ENCODE measurements at regions not wholly inside any gene's neighbourhood (a gene's known extent, or its start where the extent isn't known, plus 50 kb on each side); places are given as distances from the start of the nearest gene placed in this dataset.

GRCh38 chr10:78695846-78696245 is 372.9 kb upstream of the ZMIZ1 start:
- DNase-seq = no peak
- no CpG with 5 or more reads among the region's 7 CpGs for WGBS (ENCODE audit: extremely low coverage, insufficient coverage, low lambda C conversion rate)
- Histone ChIP-seq H3K36me3 (ENCODE audit: control insufficient read depth, insufficient read depth, low read length) (no peaks in the 10 kb centered on the region), H2BK5ac (ENCODE audit: low read length) (no peak overlapping the region), H4K8ac (ENCODE audit: low read depth, low read length) (no peak overlapping the region), H3K79me2 (ENCODE audit: control insufficient read depth, insufficient read depth, low read length) (no peaks in the 10 kb centered on the region), H2BK120ac (ENCODE audit: low read depth, low read length) (no peak overlapping the region), H3K79me1 (ENCODE audit: low read length) (no peaks in the 10 kb centered on the region), H2BK15ac (replicated peaks; ENCODE audit: low read depth) (no peak overlapping the region), H3K56ac (ENCODE audit: low read length) (no peak overlapping the region), H3K4ac (ENCODE audit: low read depth, low read length) (no peak overlapping the region), H3K9ac (ENCODE audit: low read length) (no peak overlapping the region), H3K27me3 (ENCODE audit: insufficient read depth, low read length, poor library complexity) (no peaks in the 10 kb centered on the region), H3K4me3 (ENCODE audit: low read length) (no peak overlapping the region), H3K18ac (ENCODE audit: low read length) (no peak overlapping the region), H3K27ac (ENCODE audit: low read depth, low read length) (no peak overlapping the region), H3K4me1 (ENCODE audit: control insufficient read depth, low read depth, low read length) (no peaks in the 10 kb centered on the region), H3K23ac (ENCODE audit: low read length) (no peak overlapping the region), H3K4me2 (ENCODE audit: low read length) (no peak overlapping the region), H4K5ac (ENCODE audit: low read length) (no peak overlapping the region), H2AK5ac (ENCODE audit: low read length) (no peak overlapping the region)

GRCh38 chr10:78696791-78697395 is 371.9 kb upstream of the ZMIZ1 start:
- H2BK120ac ChIP-seq (ENCODE audit: low read depth, low read length) = no peak overlapping the region
- no peak overlapping the region for H2BK15ac ChIP-seq (replicated peaks; ENCODE audit: low read depth)
- H3K9ac ChIP-seq (ENCODE audit: low read length) = no peak overlapping the region
- no peaks in the 10 kb centered on the region for H3K79me2 ChIP-seq (ENCODE audit: control insufficient read depth, insufficient read depth, low read length)
- H3K56ac ChIP-seq (ENCODE audit: low read length) = no peak overlapping the region
- no peak overlapping the region for H3K4me2 ChIP-seq (ENCODE audit: low read length)
- H4K5ac ChIP-seq (ENCODE audit: low read length) = no peak overlapping the region
- H3K79me1 ChIP-seq (ENCODE audit: low read length) = no peaks in the 10 kb centered on the region
- no peaks in the 10 kb centered on the region for H3K36me3 ChIP-seq (ENCODE audit: control insufficient read depth, insufficient read depth, low read length)
- H2AK5ac ChIP-seq (ENCODE audit: low read length) = no peak overlapping the region
- no peaks in the 10 kb centered on the region for H3K27me3 ChIP-seq (ENCODE audit: insufficient read depth, low read length, poor library complexity)
- no peak overlapping the region for H3K23ac ChIP-seq (ENCODE audit: low read length)
- H3K4ac ChIP-seq (ENCODE audit: low read depth, low read length) = no peak overlapping the region
- H3K18ac ChIP-seq (ENCODE audit: low read length) = no peak overlapping the region
- no CpG with 5 or more reads among the region's 5 CpGs for WGBS (ENCODE audit: extremely low coverage, insufficient coverage, low lambda C conversion rate)
- H2BK5ac ChIP-seq (ENCODE audit: low read length) = no peak overlapping the region
- DNase-seq = no peak
- no peak overlapping the region for H3K4me3 ChIP-seq (ENCODE audit: low read length)
- no peak overlapping the region for H4K8ac ChIP-seq (ENCODE audit: low read depth, low read length)
- no peaks in the 10 kb centered on the region for H3K4me1 ChIP-seq (ENCODE audit: control insufficient read depth, low read depth, low read length)
- H3K27ac ChIP-seq (ENCODE audit: low read depth, low read length) = no peak overlapping the region

- Histone ChIP-seq H2BK15ac (replicated peaks; ENCODE audit: low read depth) (no peak overlapping the region), H3K4me2 (ENCODE audit: low read length) (no peak overlapping the region), H3K36me3 (ENCODE audit: control insufficient read depth, insufficient read depth, low read length) (no peaks in the 10 kb centered on the region), H3K18ac (ENCODE audit: low read length) (no peak overlapping the region), H3K4me3 (ENCODE audit: low read length) (no peak overlapping the region), H2BK120ac (ENCODE audit: low read depth, low read length) (no peak overlapping the region), H3K4ac (ENCODE audit: low read depth, low read length) (no peak overlapping the region), H3K79me1 (ENCODE audit: low read length) (no peaks in the 10 kb centered on the region), H3K9ac (ENCODE audit: low read length) (no peak overlapping the region), H2AK5ac (ENCODE audit: low read length) (no peak overlapping the region), H3K27ac (ENCODE audit: low read depth, low read length) (no peak overlapping the region), H3K79me2 (ENCODE audit: control insufficient read depth, insufficient read depth, low read length) (no peaks in the 10 kb centered on the region), H3K56ac (ENCODE audit: low read length) (no peak overlapping the region), H2BK5ac (ENCODE audit: low read length) (no peak overlapping the region), H3K23ac (ENCODE audit: low read length) (no peak overlapping the region), H3K4me1 (ENCODE audit: control insufficient read depth, low read depth, low read length) (no peaks in the 10 kb centered on the region), H3K27me3 (ENCODE audit: insufficient read depth, low read length, poor library complexity) (no peaks in the 10 kb centered on the region), H4K8ac (ENCODE audit: low read depth, low read length) (no peak overlapping the region), H4K5ac (ENCODE audit: low read length) (no peak overlapping the region)
- WGBS (ENCODE audit: extremely low coverage, insufficient coverage, low lambda C conversion rate) = no CpG with 5 or more reads among the region's 3 CpGs
- no peak for DNase-seq
These were observed 368.8 kb upstream of the ZMIZ1 start for GRCh38 chr10:78699971-78700370.

GRCh38 chr10:78700413-78700812 is 368.4 kb upstream of the ZMIZ1 start:
- Histone ChIP-seq H3K27me3 (ENCODE audit: insufficient read depth, low read length, poor library complexity) (no peaks in the 10 kb centered on the region), H4K5ac (ENCODE audit: low read length) (no peak overlapping the region), H3K79me2 (ENCODE audit: control insufficient read depth, insufficient read depth, low read length) (no peaks in the 10 kb centered on the region), H3K4me3 (ENCODE audit: low read length) (no peak overlapping the region), H2BK5ac (ENCODE audit: low read length) (no peak overlapping the region), H2BK120ac (ENCODE audit: low read depth, low read length) (no peak overlapping the region), H3K4ac (ENCODE audit: low read depth, low read length) (no peak overlapping the region), H3K4me1 (ENCODE audit: control insufficient read depth, low read depth, low read length) (no peaks in the 10 kb centered on the region), H4K8ac (ENCODE audit: low read depth, low read length) (no peak overlapping the region), H3K79me1 (ENCODE audit: low read length) (no peaks in the 10 kb centered on the region), H3K4me2 (ENCODE audit: low read length) (no peak overlapping the region), H3K18ac (ENCODE audit: low read length) (no peak overlapping the region), H2BK15ac (replicated peaks; ENCODE audit: low read depth) (no peak overlapping the region), H3K27ac (ENCODE audit: low read depth, low read length) (no peak overlapping the region), H3K23ac (ENCODE audit: low read length) (no peak overlapping the region), H3K56ac (ENCODE audit: low read length) (no peak overlapping the region), H3K36me3 (ENCODE audit: control insufficient read depth, insufficient read depth, low read length) (no peaks in the 10 kb centered on the region), H2AK5ac (ENCODE audit: low read length) (no peak overlapping the region), H3K9ac (ENCODE audit: low read length) (no peak overlapping the region)
- no peak for DNase-seq

- H3K4me1 ChIP-seq (ENCODE audit: control insufficient read depth, low read depth, low read length) = no peaks in the 10 kb centered on the region
- H3K18ac ChIP-seq (ENCODE audit: low read length) = no peak overlapping the region
- no peaks in the 10 kb centered on the region for H3K79me2 ChIP-seq (ENCODE audit: control insufficient read depth, insufficient read depth, low read length)
- no peak overlapping the region for H3K27ac ChIP-seq (ENCODE audit: low read depth, low read length)
- DNase-seq = no peak
- no peak overlapping the region for H3K23ac ChIP-seq (ENCODE audit: low read length)
- H2BK120ac ChIP-seq (ENCODE audit: low read depth, low read length) = no peak overlapping the region
- no peak overlapping the region for H4K8ac ChIP-seq (ENCODE audit: low read depth, low read length)
- H3K27me3 ChIP-seq (ENCODE audit: insufficient read depth, low read length, poor library complexity) = no peaks in the 10 kb centered on the region
- no peak overlapping the region for H3K4me2 ChIP-seq (ENCODE audit: low read length)
- no peaks in the 10 kb centered on the region for H3K36me3 ChIP-seq (ENCODE audit: control insufficient read depth, insufficient read depth, low read length)
- no peak overlapping the region for H3K4ac ChIP-seq (ENCODE audit: low read depth, low read length)
- H4K5ac ChIP-seq (ENCODE audit: low read length) = no peak overlapping the region
- H3K9ac ChIP-seq (ENCODE audit: low read length) = no peak overlapping the region
- no peak overlapping the region for H3K56ac ChIP-seq (ENCODE audit: low read length)
- no peak overlapping the region for H2BK15ac ChIP-seq (replicated peaks; ENCODE audit: low read depth)
- no CpG with 5 or more reads among the region's 2 CpGs for WGBS (ENCODE audit: extremely low coverage, insufficient coverage, low lambda C conversion rate)
- no peak overlapping the region for H3K4me3 ChIP-seq (ENCODE audit: low read length)
- no peak overlapping the region for H2BK5ac ChIP-seq (ENCODE audit: low read length)
- no peak overlapping the region for H2AK5ac ChIP-seq (ENCODE audit: low read length)
- H3K79me1 ChIP-seq (ENCODE audit: low read length) = no peaks in the 10 kb centered on the region
These were observed 367.8 kb upstream of the ZMIZ1 start for GRCh38 chr10:78700816-78701520.

GRCh38 chr10:78702186-78702585 is 366.6 kb upstream of the ZMIZ1 start:
- WGBS (ENCODE audit: extremely low coverage, insufficient coverage, low lambda C conversion rate) = no CpG with 5 or more reads among the region's 8 CpGs
- Histone ChIP-seq H3K4me3 (ENCODE audit: low read length) (no peak overlapping the region), H3K23ac (ENCODE audit: low read length) (no peak overlapping the region), H2AK5ac (ENCODE audit: low read length) (no peak overlapping the region), H3K56ac (ENCODE audit: low read length) (no peak overlapping the region), H2BK15ac (replicated peaks; ENCODE audit: low read depth) (no peak overlapping the region), H2BK120ac (ENCODE audit: low read depth, low read length) (no peak overlapping the region), H3K27me3 (ENCODE audit: insufficient read depth, low read length, poor library complexity) (no peaks in the 10 kb centered on the region), H3K18ac (ENCODE audit: low read length) (no peak overlapping the region), H3K4ac (ENCODE audit: low read depth, low read length) (no peak overlapping the region), H3K27ac (ENCODE audit: low read depth, low read length) (no peak overlapping the region), H4K8ac (ENCODE audit: low read depth, low read length) (no peak overlapping the region), H3K9ac (ENCODE audit: low read length) (no peak overlapping the region), H3K79me1 (ENCODE audit: low read length) (no peaks in the 10 kb centered on the region), H3K79me2 (ENCODE audit: control insufficient read depth, insufficient read depth, low read length) (no peaks in the 10 kb centered on the region), H3K36me3 (ENCODE audit: control insufficient read depth, insufficient read depth, low read length) (no peaks in the 10 kb centered on the region), H3K4me2 (ENCODE audit: low read length) (no peak overlapping the region), H3K4me1 (ENCODE audit: control insufficient read depth, low read depth, low read length) (no peaks in the 10 kb centered on the region), H4K5ac (ENCODE audit: low read length) (no peak overlapping the region), H2BK5ac (ENCODE audit: low read length) (no peak overlapping the region)
- DNase-seq = no peak

Data from mesendoderm (in vitro differentiated cells).